Type B pancreatic cell (in vitro differentiated cells): ENCODE measurements at regions not wholly inside any gene's neighbourhood (a gene's known extent, or its start where the extent isn't known, plus 50 kb on each side); places are given as distances from the start of the nearest gene placed in this dataset.
"Not testable (repeated sequence)": the region's sequence is repeated elsewhere in the genome, so short reads cannot be mapped to it uniquely, and the experiment has no call there.

Experiments used
- DNase-seq: peaks from one replicate; pipeline ENCODE4 v3.0.0; 2021; ENCODE audit warnings: mixed read lengths; ENCODE audit not compliant: unreplicated experiment; ENCODE audit errors: extremely low spot score
- H3K27ac Mint-ChIP-seq: 2 replicates; pipeline ENCODE4 v1.8.0; 2021; ENCODE audit warnings: mild to moderate bottlenecking, mixed read lengths
- H3K27me3 Mint-ChIP-seq: 2 replicates; pipeline ENCODE4 v1.8.0; 2021; ENCODE audit warnings: mixed read lengths
- H3K36me3 Mint-ChIP-seq: 2 replicates; pipeline ENCODE4 v1.8.0; 2021; ENCODE audit warnings: mixed read lengths
- H3K4me1 Mint-ChIP-seq: one replicate; pipeline ENCODE4 v1.8.0; 2021; ENCODE audit warnings: mixed read lengths; ENCODE audit not compliant: unreplicated experiment
- H3K4me3 Mint-ChIP-seq: 2 replicates; pipeline ENCODE4 v1.8.0; 2021; ENCODE audit warnings: mild to moderate bottlenecking, mixed read lengths
- H3K9me3 Mint-ChIP-seq: 2 replicates; pipeline ENCODE4 v1.8.0; 2021; ENCODE audit warnings: mixed read lengths
- CTCF ChIP-seq: fragments of 200-600 bp; sonication (generic); conservative IDR thresholded peaks from 2 replicates; pipeline ENCODE4 v1.5.0; 2021; ENCODE audit warnings: antibody characterized with exemption, mild to moderate bottlenecking

DNA sequence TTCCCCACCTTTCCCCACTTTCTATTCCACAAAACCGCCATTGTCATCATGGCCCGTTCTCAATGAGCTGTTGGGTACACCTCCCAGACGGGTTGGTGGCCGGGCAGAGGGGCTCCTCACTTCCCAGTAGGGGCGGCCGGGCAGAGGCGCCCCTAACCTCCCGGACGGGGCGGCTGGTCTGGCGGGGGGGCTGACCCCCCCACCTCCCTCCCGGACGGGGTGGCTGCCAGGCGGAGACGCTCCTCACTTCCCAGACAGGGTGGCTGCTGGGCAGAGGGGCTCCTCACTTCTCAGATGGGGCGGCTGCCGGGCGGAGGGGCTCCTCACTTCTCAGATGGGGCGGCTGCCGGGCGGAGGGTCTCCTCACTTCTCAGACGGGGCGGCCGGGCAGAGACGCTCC lies 299.7 kb downstream of the FLRT2 start:
- H3K4me1 Mint-ChIP-seq, H3K27ac Mint-ChIP-seq, H3K9me3 Mint-ChIP-seq, H3K27me3 Mint-ChIP-seq, H3K4me3 Mint-ChIP-seq, DNase-seq, H3K36me3 Mint-ChIP-seq: not testable (repeated sequence)

- H3K27me3 Mint-ChIP-seq, result peaks cover 7% of the 10 kb centered on the region
- no peaks in the 10 kb centered on the region for H3K36me3 Mint-ChIP-seq
- TF ChIP-seq CTCF, result no peak
- no peak overlapping the region for H3K4me3 Mint-ChIP-seq
- no peak overlapping the region for H3K27ac Mint-ChIP-seq
- DNase-seq, result no peak
- H3K9me3 Mint-ChIP-seq, result no peaks in the 10 kb centered on the region
- H3K4me1 Mint-ChIP-seq, result no peaks in the 10 kb centered on the region
Observed at GRCh38 chr14:85824526-85824925, 294.6 kb downstream of the FLRT2 start.

DNA sequence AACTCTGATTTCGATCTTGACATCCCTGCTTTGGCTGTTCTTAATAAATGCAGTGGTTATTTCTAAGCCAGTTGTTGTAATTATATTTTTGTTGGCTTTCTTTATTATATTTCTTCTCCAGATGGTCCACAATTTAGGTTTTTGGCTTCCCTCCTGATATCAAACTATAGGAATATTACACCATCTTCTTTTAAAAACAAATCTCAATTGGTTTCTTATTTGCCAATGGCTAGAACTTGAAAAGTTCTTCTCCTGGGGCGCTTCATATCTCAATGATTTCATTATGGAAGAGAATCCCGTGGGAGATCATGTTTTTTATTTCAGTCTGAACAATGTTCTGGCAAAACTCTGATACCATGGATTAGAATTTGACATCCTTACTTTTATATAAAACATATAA lies 292.3 kb downstream of the FLRT2 start:
- H3K27ac Mint-ChIP-seq, result no peak overlapping the region
- H3K36me3 Mint-ChIP-seq, result no peaks in the 10 kb centered on the region
- DNase-seq, result no peak
- H3K27me3 Mint-ChIP-seq, result peaks cover 7% of the 10 kb centered on the region
- H3K4me1 Mint-ChIP-seq, result no peaks in the 10 kb centered on the region
- TF ChIP-seq CTCF, result no peak
- no peak overlapping the region for H3K4me3 Mint-ChIP-seq
- no peaks in the 10 kb centered on the region for H3K9me3 Mint-ChIP-seq

- Mint-ChIP-seq H3K4me3 (no peak overlapping the region), H3K9me3 (no peaks in the 10 kb centered on the region), H3K4me1 (no peaks in the 10 kb centered on the region), H3K27ac (no peak overlapping the region), H3K27me3 (peaks cover 3% of the 10 kb centered on the region), H3K36me3 (no peaks in the 10 kb centered on the region)
- DNase-seq, result no peak
- no peak for TF ChIP-seq CTCF
Observed at GRCh38 chr14:85817430-85817829, 287.5 kb downstream of the FLRT2 start.

GRCh38 chr14:85813040-85813439 lies 283.1 kb downstream of the FLRT2 start:
- peaks cover 7% of the 10 kb centered on the region for H3K27me3 Mint-ChIP-seq
- H3K27ac Mint-ChIP-seq, result no peak overlapping the region
- no peak for DNase-seq
- H3K4me1 Mint-ChIP-seq, result peaks cover 4% of the 10 kb centered on the region
- TF ChIP-seq CTCF, result no peak
- no peaks in the 10 kb centered on the region for H3K36me3 Mint-ChIP-seq
- no peak overlapping the region for H3K4me3 Mint-ChIP-seq
- no peaks in the 10 kb centered on the region for H3K9me3 Mint-ChIP-seq

DNA sequence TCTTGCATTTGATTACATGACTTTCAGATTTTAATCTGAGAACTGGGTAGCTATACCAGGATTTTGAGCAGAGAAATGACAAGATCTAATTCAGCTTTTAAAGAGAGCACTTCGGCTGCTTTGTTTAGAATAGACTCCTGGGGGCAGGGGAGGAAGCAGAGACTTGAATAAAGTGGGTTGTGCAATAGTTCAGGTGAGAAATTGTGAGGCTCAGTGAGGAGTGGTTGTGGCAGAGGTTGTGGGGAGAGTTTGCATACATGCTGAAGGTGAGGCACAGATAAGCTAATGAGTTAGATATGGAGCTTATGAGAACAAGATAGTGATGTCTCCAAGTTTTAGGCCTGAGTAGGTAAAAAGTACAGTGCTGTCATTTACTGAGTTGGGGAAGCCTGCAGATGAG lies 281.4 kb downstream of the FLRT2 start:
- TF ChIP-seq CTCF, result no peak
- Mint-ChIP-seq H3K27ac (no peak overlapping the region), H3K4me3 (no peak overlapping the region), H3K9me3 (no peaks in the 10 kb centered on the region), H3K36me3 (no peaks in the 10 kb centered on the region), H3K4me1 (peaks cover 4% of the 10 kb centered on the region), H3K27me3 (peaks cover 7% of the 10 kb centered on the region)
- DNase-seq, result no peak
